Activated naive CD8-positive, alpha-beta T cell (primary cell): ENCODE measurements at regions not wholly inside any gene's neighbourhood (a gene's known extent, or its start where the extent isn't known, plus 50 kb on each side); places are given as distances from the start of the nearest gene placed in this dataset.

Source experiments
- H3K27ac Mint-ChIP-seq: one replicate; pipeline ENCODE4 v1.8.0; 2021; ENCODE audit warnings: mixed read lengths
- H3K27me3 Mint-ChIP-seq: one replicate; pipeline ENCODE4 v1.8.0; 2021; ENCODE audit warnings: mixed read lengths
- H3K36me3 Mint-ChIP-seq: one replicate; pipeline ENCODE4 v1.8.0; 2021; ENCODE audit warnings: mixed read lengths
- H3K4me1 Mint-ChIP-seq: one replicate; pipeline ENCODE4 v1.8.0; 2021; ENCODE audit warnings: low read depth, mixed read lengths
- H3K4me3 Mint-ChIP-seq: one replicate; pipeline ENCODE4 v1.8.0; 2021; ENCODE audit warnings: mild to moderate bottlenecking, mixed read lengths
- H3K9me3 Mint-ChIP-seq: one replicate; pipeline ENCODE4 v1.8.0; 2021; ENCODE audit warnings: low read depth, mixed read lengths

DNA sequence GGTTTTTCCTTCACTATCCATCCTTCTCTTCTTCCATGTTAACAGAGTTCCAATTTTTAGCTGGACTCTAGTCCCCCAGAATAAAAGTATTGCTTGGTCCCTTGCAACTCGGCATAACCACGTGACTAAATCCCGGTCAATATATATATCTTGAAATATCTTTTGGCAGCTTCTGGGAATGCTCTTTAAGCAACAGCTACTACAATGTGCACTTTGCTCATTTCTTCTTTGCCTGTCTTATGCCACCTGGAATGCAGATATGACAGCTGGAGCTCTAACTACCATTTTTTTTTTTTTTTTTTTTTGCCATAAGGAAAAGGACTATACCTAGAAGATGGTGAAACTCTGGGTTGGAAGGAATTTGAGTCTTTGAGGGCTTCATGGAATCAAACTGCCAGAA, 82.6 kb downstream of the GCNT4 start:
- H3K36me3 Mint-ChIP-seq = peaks cover 11% of the 10 kb centered on the region
- peaks cover 2% of the 10 kb centered on the region for H3K9me3 Mint-ChIP-seq
- H3K4me1 Mint-ChIP-seq = peaks cover 12% of the 10 kb centered on the region
- no peak overlapping the region for H3K4me3 Mint-ChIP-seq
- no peak overlapping the region for H3K27ac Mint-ChIP-seq
- peaks cover 3% of the 10 kb centered on the region for H3K27me3 Mint-ChIP-seq

- Mint-ChIP-seq H3K36me3 (peaks cover 7% of the 10 kb centered on the region), H3K27ac (no peak overlapping the region), H3K4me3 (no peak overlapping the region), H3K9me3 (no peaks in the 10 kb centered on the region), H3K4me1 (no peaks in the 10 kb centered on the region), H3K27me3 (peaks cover 6% of the 10 kb centered on the region)
Observed at GRCh38 chr5:74966141-74967026, 86.0 kb downstream of the GCNT4 start.

- Mint-ChIP-seq H3K27ac (no peak overlapping the region), H3K9me3 (no peaks in the 10 kb centered on the region), H3K4me1 (no peaks in the 10 kb centered on the region), H3K36me3 (peaks cover 4% of the 10 kb centered on the region), H3K27me3 (peaks cover 6% of the 10 kb centered on the region), H3K4me3 (no peak overlapping the region)
Observed at GRCh38 chr5:74963407-74963806, 89.0 kb downstream of the GCNT4 start.

DNA sequence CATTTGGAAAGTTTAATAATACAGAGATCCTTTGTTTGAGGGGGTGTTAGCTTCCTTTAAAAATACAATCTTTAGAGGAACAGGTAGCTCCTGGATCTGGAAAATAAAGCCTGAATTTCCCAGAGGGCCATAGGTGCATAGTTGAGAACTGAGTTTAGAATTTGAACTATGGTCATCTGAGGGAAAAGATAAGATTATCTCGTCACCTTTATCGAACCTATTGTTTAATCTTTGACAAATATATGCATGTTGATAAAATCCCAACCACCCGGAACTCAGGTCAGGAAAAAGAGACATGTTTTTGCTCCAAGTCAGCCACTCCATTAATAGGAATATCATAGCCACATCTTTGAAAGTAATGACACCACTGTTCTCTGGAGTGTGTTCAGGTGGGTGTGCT, 91.7 kb upstream of the FAM169A start:
- H3K4me1 Mint-ChIP-seq = no peaks in the 10 kb centered on the region
- H3K27ac Mint-ChIP-seq = no peak overlapping the region
- peaks cover 3% of the 10 kb centered on the region for H3K27me3 Mint-ChIP-seq
- H3K4me3 Mint-ChIP-seq = no peak overlapping the region
- peaks cover 4% of the 10 kb centered on the region for H3K9me3 Mint-ChIP-seq
- H3K36me3 Mint-ChIP-seq = peaks cover 2% of the 10 kb centered on the region

- peaks cover 2% of the 10 kb centered on the region for H3K36me3 Mint-ChIP-seq
- no peak overlapping the region for H3K27ac Mint-ChIP-seq
- H3K4me3 Mint-ChIP-seq = no peak overlapping the region
- peaks cover 4% of the 10 kb centered on the region for H3K9me3 Mint-ChIP-seq
- H3K27me3 Mint-ChIP-seq = peaks cover 3% of the 10 kb centered on the region
- no peaks in the 10 kb centered on the region for H3K4me1 Mint-ChIP-seq
Observed at GRCh38 chr5:74957029-74957784, 91.0 kb upstream of the FAM169A start.

DNA sequence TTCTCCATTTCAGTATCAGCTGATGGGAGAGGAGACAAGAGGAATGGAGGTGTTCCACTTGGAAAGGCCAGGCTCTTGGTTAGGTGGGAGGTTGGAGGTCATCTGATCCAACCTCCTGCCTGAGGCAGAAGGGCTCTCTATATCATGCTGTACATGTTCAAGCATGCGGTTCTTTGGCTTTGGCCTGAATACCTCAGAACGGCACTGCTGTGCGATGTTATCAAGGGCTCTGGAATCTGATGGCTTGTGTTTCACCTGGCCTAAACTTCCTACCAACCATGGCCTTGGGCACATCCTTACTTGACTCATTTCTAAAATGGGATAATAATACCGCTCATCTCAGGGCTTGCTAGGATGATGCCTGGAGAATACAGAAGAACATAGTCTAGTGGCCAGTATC, 90.1 kb upstream of the FAM169A start:
- H3K27ac Mint-ChIP-seq = no peak overlapping the region
- no peak overlapping the region for H3K4me3 Mint-ChIP-seq
- peaks cover 2% of the 10 kb centered on the region for H3K36me3 Mint-ChIP-seq
- H3K4me1 Mint-ChIP-seq = no peaks in the 10 kb centered on the region
- peaks cover 4% of the 10 kb centered on the region for H3K9me3 Mint-ChIP-seq
- H3K27me3 Mint-ChIP-seq = no peaks in the 10 kb centered on the region

GRCh38 chr5:74954919-74955318, 88.7 kb upstream of the FAM169A start:
- Mint-ChIP-seq H3K36me3 (peaks cover 2% of the 10 kb centered on the region), H3K4me1 (no peaks in the 10 kb centered on the region), H3K27ac (no peak overlapping the region), H3K4me3 (no peak overlapping the region), H3K9me3 (peaks cover 4% of the 10 kb centered on the region), H3K27me3 (no peaks in the 10 kb centered on the region)

- Mint-ChIP-seq H3K27ac (no peak overlapping the region), H3K36me3 (peaks cover 2% of the 10 kb centered on the region), H3K9me3 (peaks cover 4% of the 10 kb centered on the region), H3K4me3 (no peak overlapping the region), H3K4me1 (no peaks in the 10 kb centered on the region), H3K27me3 (no peaks in the 10 kb centered on the region)
Observed at GRCh38 chr5:74953937-74954720, 87.9 kb upstream of the FAM169A start.

- H3K36me3 Mint-ChIP-seq = peaks cover 2% of the 10 kb centered on the region
- H3K27ac Mint-ChIP-seq = no peak overlapping the region
- no peaks in the 10 kb centered on the region for H3K27me3 Mint-ChIP-seq
- no peak overlapping the region for H3K4me3 Mint-ChIP-seq
- H3K4me1 Mint-ChIP-seq = no peaks in the 10 kb centered on the region
- H3K9me3 Mint-ChIP-seq = peaks cover 4% of the 10 kb centered on the region
Observed at GRCh38 chr5:74953554-74953936, 87.4 kb upstream of the FAM169A start.

DNA sequence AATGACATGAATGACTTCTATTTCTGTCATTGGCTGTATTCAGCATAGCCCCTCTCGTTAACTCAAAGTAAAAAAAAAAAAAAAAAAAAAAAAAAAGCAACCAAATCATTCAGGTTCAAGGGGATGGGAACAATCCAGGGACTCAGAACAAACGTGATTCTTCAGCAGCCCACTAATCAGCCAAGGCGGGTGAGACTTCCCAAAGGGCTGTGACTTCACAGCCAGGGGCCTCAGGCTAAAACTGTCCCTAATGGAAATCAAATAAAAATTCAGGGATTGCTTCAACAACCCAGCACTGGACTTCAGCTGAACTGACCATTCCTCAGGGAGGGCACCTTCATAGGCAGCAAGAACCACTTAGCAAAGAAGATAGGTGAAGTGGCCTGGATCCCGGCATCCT, 86.2 kb upstream of the FAM169A start:
- peaks cover 2% of the 10 kb centered on the region for H3K36me3 Mint-ChIP-seq
- H3K27ac Mint-ChIP-seq = no peak overlapping the region
- no peaks in the 10 kb centered on the region for H3K27me3 Mint-ChIP-seq
- no peak overlapping the region for H3K4me3 Mint-ChIP-seq
- peaks cover 4% of the 10 kb centered on the region for H3K9me3 Mint-ChIP-seq
- H3K4me1 Mint-ChIP-seq = no peaks in the 10 kb centered on the region

DNA sequence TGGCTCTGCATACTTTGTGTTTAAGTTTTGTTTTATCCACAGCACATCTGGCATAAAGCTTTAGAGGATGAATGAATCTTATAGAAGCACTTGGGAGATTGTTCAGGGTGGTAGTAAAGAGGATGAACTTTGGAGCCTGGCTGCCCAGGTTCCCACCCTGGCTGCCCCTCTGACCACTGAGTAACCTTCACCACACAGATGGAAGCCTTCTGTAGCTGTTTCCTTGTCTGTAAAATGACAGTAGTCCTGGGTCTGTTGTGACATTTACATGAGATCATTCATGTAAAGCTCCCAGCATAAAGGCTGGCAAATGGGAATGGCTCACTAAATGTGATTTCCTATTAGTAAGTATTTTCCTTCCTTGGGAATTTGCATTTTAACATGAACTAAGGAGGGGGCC, 85.7 kb upstream of the FAM169A start:
- Mint-ChIP-seq H3K36me3 (peaks cover 2% of the 10 kb centered on the region), H3K27ac (no peak overlapping the region), H3K4me3 (no peak overlapping the region), H3K4me1 (no peaks in the 10 kb centered on the region), H3K27me3 (no peaks in the 10 kb centered on the region), H3K9me3 (peaks cover 4% of the 10 kb centered on the region)

DNA sequence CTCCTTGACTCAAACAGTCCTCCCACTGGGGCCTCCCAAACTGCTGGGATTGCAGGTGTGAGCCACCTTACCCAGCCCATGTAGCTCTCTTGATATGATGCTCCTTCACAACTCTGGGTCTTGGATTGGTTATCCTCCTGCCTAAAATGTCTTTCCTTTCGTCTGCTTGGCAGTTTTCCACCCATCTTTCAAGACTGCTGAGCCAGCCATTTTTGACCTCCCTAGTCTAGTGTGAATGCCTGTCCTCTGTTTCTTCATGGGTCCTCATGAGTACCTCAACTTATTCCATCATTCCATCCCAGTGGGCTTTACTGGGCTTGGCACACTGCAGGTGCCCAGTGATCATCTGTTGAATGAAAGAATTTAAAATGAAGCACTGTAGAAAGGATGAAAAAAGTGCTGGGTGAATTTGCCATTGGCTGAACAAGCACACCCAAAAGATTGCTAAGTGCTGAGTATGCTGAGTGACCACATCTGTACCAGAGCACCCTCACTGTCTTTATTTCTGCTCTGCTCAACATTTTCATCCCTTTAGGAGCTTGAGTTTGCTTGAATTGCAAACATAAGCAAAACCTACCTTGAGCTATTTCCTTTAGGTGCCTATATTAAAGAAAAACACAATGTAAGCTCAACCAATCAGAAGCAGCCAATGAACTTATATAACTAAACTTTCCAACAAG, 84.8 kb upstream of the FAM169A start:
- H3K36me3 Mint-ChIP-seq = peaks cover 2% of the 10 kb centered on the region
- H3K9me3 Mint-ChIP-seq = peaks cover 4% of the 10 kb centered on the region
- H3K4me3 Mint-ChIP-seq = no peak overlapping the region
- H3K27ac Mint-ChIP-seq = no peak overlapping the region
- H3K4me1 Mint-ChIP-seq = peaks cover under 1% of the 10 kb centered on the region
- H3K27me3 Mint-ChIP-seq = no peaks in the 10 kb centered on the region

GRCh38 chr5:74949976-74950375, 83.8 kb upstream of the FAM169A start:
- Mint-ChIP-seq H3K4me3 (no peak overlapping the region), H3K27me3 (no peaks in the 10 kb centered on the region), H3K36me3 (no peaks in the 10 kb centered on the region), H3K27ac (no peak overlapping the region), H3K9me3 (no peaks in the 10 kb centered on the region), H3K4me1 (peaks cover 7% of the 10 kb centered on the region)

GRCh38 chr5:74948031-74948546, 81.9 kb upstream of the FAM169A start:
- H3K27ac Mint-ChIP-seq = no peak overlapping the region
- H3K9me3 Mint-ChIP-seq = no peaks in the 10 kb centered on the region
- no peaks in the 10 kb centered on the region for H3K36me3 Mint-ChIP-seq
- H3K27me3 Mint-ChIP-seq = no peaks in the 10 kb centered on the region
- no peak overlapping the region for H3K4me3 Mint-ChIP-seq
- peaks cover 7% of the 10 kb centered on the region for H3K4me1 Mint-ChIP-seq
